ENCODE measurements at regions not wholly inside any gene's neighbourhood (a gene's known extent, or its start where the extent isn't known, plus 50 kb on each side); places are given as distances from the start of the nearest gene placed in this dataset.

- no peak for TF ChIP-seq CTCF (IDR thresholded peaks at IDR 0.05; ENCODE audit: low read depth, low read length)
- TF ChIP-seq EZH2phosphoT487 (IDR thresholded peaks at IDR 0.05; ENCODE audit: low read depth) = no peak
Measured at GRCh38 chr11:39784873-39785272, 1674.6 kb downstream of the LRRC4C start.
